ENCODE measurements at regions not wholly inside any gene's neighbourhood (a gene's known extent, or its start where the extent isn't known, plus 50 kb on each side); places are given as distances from the start of the nearest gene placed in this dataset.

DNA sequence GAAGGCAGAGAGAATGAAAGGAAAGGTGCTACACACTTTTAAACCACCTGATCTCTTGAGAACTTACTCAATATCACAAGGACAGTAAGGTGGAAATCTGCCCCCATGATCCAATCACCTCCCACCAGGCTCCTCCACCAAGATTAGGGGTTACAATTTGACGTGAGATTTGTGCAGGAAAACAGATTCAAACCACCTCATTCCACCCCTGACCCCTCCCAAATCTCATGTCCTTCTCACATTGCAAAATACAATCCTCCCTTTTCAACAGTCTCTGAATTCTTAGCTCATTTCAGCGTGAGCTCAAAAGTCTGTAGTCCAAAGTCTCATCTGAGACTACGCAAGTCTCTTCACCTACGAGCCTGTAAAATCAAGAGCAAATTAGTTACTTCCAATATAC is 768.3 kb upstream of the COX7C start:
- Histone ChIP-seq H3K4me1 (no peaks in the 10 kb centered on the region), H3K4me3 (no peak overlapping the region), H3K27me3 (no peaks in the 10 kb centered on the region), H3K9ac (no peak overlapping the region), H4K20me1 (no peaks in the 10 kb centered on the region), H3K36me3 (no peaks in the 10 kb centered on the region), H3K27ac (no peak overlapping the region), H3K9me3 (no peaks in the 10 kb centered on the region), H3K4me2 (no peak overlapping the region)
- TF ChIP-seq Cebpa-rat (IDR thresholded peaks at IDR 0.05) = no peak

DNA sequence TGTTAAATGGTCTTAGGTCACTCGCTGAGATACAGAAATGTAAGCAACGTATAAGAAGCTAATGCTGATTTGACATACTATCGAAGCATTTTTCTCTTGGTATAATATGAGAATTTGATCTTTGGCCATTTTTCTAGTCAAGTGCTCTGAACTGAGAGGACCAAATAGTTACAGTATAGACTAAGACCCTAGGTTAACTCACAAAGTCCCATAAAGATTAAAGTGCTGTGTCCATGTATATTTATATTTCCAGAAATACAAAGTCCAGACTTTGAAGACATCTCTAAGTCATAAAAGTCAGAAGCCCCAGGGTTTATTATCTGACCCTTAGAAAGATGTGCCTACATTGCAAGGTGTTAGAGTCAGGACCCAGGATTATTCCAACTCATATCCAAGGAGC is 752.4 kb upstream of the COX7C start:
- Histone ChIP-seq H3K27ac (no peak overlapping the region), H4K20me1 (no peaks in the 10 kb centered on the region), H3K9me3 (no peaks in the 10 kb centered on the region), H3K36me3 (no peaks in the 10 kb centered on the region), H3K4me3 (no peak overlapping the region), H3K4me2 (no peak overlapping the region), H3K9ac (no peak overlapping the region), H3K4me1 (no peaks in the 10 kb centered on the region), H3K27me3 (no peaks in the 10 kb centered on the region)
- no peak for TF ChIP-seq Cebpa-rat (IDR thresholded peaks at IDR 0.05)

DNA sequence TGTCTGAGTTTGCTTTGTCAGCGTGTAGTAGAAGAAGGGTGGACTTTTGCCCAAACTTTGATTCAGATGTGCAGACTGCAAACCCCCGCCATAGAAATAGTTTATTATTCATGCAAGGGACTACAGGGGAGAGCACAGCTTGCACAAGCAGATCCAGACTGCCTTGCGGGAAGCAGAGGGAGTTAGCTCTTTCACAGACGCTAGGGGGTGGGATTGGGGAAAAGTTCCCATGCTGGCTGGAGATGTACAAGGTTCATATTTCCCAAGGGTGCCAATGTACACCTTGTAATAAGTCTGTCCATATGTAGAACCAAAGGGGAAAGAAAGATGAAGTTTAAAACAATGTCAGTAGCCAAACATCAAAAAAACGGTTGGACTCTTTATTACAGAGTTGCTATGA is 749.7 kb upstream of the COX7C start:
- H3K9ac ChIP-seq = no peak overlapping the region
- no peak for TF ChIP-seq Cebpa-rat (IDR thresholded peaks at IDR 0.05)
- no peak overlapping the region for H3K4me2 ChIP-seq
- no peaks in the 10 kb centered on the region for H3K4me1 ChIP-seq
- H3K4me3 ChIP-seq = no peak overlapping the region
- H3K27me3 ChIP-seq = no peaks in the 10 kb centered on the region
- no peaks in the 10 kb centered on the region for H3K9me3 ChIP-seq
- H4K20me1 ChIP-seq = no peaks in the 10 kb centered on the region
- H3K36me3 ChIP-seq = no peaks in the 10 kb centered on the region
- H3K27ac ChIP-seq = no peak overlapping the region

DNA sequence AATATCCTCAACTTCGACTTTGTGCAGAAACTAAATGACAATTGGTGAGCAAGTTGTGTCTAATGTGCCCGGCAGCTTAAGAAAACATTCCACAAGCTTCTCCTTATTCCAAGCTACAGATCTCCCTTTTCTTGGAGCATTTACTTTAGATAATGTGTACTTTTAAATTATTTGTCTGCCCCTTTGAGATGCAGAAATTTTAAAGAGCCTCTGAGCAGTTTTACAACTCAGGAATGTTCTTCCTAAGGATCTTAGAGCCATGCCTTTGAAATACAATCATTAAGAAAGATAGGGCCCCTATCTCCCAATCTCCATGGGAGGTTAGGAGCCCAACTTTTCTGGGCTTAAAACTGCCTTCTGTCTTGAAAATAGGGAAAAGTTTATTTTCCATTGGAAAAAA is 723.7 kb upstream of the COX7C start:
- Histone ChIP-seq H3K4me3 (no peak overlapping the region), H3K9me3 (no peaks in the 10 kb centered on the region), H3K36me3 (no peaks in the 10 kb centered on the region), H3K4me2 (no peak overlapping the region), H3K4me1 (no peaks in the 10 kb centered on the region), H3K27ac (no peak overlapping the region), H3K9ac (no peak overlapping the region), H3K27me3 (no peaks in the 10 kb centered on the region), H4K20me1 (no peaks in the 10 kb centered on the region)
- TF ChIP-seq Cebpa-rat (IDR thresholded peaks at IDR 0.05) = no peak

DNA sequence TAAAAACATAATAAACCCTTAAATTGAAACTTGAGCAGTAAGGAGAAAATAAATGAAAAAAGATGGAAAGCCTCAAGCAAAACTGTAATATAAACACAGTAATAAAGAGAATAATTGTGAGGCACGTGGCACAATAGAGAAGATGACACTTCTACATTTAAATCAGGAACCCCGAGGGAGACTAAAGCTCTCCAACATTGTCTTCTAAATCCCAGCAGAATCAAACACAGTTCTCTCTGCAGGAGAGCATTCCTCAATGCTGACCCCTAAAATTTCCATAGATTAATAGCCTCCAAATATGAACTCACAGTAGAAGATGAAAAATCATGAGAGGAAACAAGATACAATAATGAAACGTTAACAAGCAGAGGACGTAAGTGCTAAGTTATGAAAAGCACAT is 721.2 kb upstream of the COX7C start:
- Histone ChIP-seq H3K36me3 (no peaks in the 10 kb centered on the region), H3K4me2 (no peak overlapping the region), H3K4me1 (no peaks in the 10 kb centered on the region), H3K27ac (no peak overlapping the region), H4K20me1 (no peaks in the 10 kb centered on the region), H3K4me3 (no peak overlapping the region), H3K9ac (no peak overlapping the region), H3K27me3 (no peaks in the 10 kb centered on the region), H3K9me3 (no peaks in the 10 kb centered on the region)
- no peak for TF ChIP-seq Cebpa-rat (IDR thresholded peaks at IDR 0.05)

DNA sequence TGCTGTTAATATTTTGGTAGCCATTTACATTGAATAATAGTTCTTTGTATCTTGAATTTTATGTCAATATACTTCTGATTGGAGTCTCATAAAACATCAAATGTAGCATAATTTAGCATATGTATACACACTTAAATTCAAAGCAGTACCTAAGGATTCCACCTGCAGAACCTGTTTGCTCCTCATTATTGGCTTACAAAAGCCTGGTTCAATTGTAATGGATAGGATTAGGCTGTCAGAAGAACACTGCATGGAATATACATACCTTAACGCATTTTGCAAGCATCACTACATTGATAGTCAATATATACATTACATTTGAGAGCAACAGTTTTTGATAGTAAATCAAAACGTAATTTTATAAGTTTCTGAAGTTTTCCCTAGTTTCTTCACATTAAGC is 711.3 kb upstream of the COX7C start:
- H3K9me3 ChIP-seq = no peaks in the 10 kb centered on the region
- no peak overlapping the region for H3K27ac ChIP-seq
- no peak overlapping the region for H3K9ac ChIP-seq
- no peak overlapping the region for H3K4me3 ChIP-seq
- no peak overlapping the region for H3K4me2 ChIP-seq
- no peaks in the 10 kb centered on the region for H4K20me1 ChIP-seq
- H3K27me3 ChIP-seq = no peaks in the 10 kb centered on the region
- H3K4me1 ChIP-seq = no peaks in the 10 kb centered on the region
- TF ChIP-seq Cebpa-rat (IDR thresholded peaks at IDR 0.05) = no peak
- no peaks in the 10 kb centered on the region for H3K36me3 ChIP-seq

DNA sequence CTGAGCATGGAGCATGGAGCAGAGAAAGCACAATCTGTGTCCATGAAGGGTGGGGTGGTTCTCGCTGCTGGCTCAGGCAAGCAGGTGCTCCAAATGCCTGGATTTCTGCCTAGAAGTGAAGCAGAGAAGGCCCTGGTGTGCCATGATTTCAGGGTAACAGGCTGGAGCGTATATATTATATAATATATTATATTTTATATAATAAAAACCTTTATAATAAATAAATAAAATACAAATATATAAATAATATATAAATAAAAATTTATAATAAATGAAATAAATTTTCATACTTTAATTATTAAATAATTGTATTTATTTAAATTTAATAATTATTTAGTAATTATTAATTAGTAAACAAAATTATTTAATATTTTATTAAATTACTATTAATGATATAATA is 707.4 kb upstream of the COX7C start:
- Histone ChIP-seq H3K27me3 (no peaks in the 10 kb centered on the region), H3K27ac (no peak overlapping the region), H3K9me3 (no peaks in the 10 kb centered on the region), H4K20me1 (no peaks in the 10 kb centered on the region), H3K4me2 (no peak overlapping the region), H3K9ac (no peak overlapping the region), H3K36me3 (no peaks in the 10 kb centered on the region), H3K4me1 (no peaks in the 10 kb centered on the region), H3K4me3 (no peak overlapping the region)
- TF ChIP-seq Cebpa-rat (IDR thresholded peaks at IDR 0.05) = no peak

DNA sequence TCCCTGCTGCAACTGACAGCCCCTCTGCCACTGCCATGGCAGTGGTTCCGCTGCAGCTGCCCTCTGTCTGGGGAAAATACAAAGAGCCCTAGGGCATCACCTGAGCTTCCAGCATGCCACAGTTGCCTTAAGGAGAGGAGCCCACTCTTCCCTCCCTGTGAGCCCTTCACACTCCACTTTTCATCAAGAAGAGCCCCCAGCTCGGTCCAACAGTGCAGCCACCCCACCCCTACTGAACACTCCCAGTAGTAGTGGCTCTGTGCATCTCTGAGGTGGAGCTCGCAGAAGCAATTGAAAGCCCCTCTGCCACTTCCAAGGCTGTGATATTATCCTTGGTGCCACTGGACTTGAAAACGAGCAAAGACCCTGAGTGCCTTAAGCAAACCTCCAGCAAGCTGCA is 696.8 kb upstream of the COX7C start:
- no peaks in the 10 kb centered on the region for H4K20me1 ChIP-seq
- H3K9ac ChIP-seq = no peak overlapping the region
- H3K4me2 ChIP-seq = no peak overlapping the region
- H3K9me3 ChIP-seq = peaks cover 4% of the 10 kb centered on the region; the same call in 1 of the 2 replicates
- H3K27ac ChIP-seq = no peak overlapping the region
- no peak for TF ChIP-seq Cebpa-rat (IDR thresholded peaks at IDR 0.05)
- H3K4me3 ChIP-seq = no peak overlapping the region
- H3K4me1 ChIP-seq = no peaks in the 10 kb centered on the region
- H3K36me3 ChIP-seq = no peaks in the 10 kb centered on the region
- no peaks in the 10 kb centered on the region for H3K27me3 ChIP-seq

DNA sequence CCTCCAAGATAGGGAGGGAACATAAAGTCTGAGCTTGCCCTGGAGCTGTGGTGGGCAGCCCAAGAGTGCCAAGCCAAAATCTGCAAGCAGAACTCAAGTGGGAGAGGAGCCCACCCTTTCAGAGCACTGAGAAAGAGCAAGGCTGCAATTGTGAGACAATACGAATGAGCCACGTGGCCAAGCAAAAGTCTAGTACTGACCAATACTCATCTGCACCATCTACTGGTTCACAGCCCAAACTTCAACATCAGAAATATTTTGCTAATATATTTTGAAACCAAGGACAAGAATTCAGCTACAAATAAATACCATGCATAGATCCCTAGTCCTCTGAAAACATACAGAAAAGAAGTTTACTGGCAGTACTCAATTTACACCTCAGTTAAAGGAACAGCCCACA is 696.2 kb upstream of the COX7C start:
- Histone ChIP-seq H3K27me3 (no peaks in the 10 kb centered on the region), H3K36me3 (no peaks in the 10 kb centered on the region), H3K4me2 (no peak overlapping the region), H3K9me3 (peaks cover 5% of the 10 kb centered on the region; the same call in 1 of the 2 replicates), H3K27ac (no peak overlapping the region), H4K20me1 (no peaks in the 10 kb centered on the region), H3K4me1 (no peaks in the 10 kb centered on the region), H3K4me3 (no peak overlapping the region), H3K9ac (no peak overlapping the region)
- TF ChIP-seq Cebpa-rat (IDR thresholded peaks at IDR 0.05) = no peak

DNA sequence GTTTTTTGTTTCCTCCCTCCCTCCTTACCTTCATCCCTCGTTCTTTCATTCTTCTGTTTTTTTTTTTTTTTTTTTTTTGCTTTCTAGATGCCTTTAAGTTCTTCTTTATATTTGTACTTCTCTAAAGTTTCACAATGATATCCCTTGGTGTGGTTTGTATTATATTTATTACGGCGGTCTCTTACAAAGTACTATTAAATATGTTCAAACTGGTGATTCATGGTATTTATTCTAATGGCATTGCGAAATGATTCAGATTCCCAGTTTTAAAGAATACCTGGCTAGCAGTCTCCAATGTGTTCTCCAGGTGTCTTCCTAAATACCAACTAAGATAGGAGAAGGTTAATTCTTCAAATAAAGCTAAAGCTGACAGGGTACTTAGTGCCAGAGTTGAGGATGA is 690.1 kb upstream of the COX7C start:
- Histone ChIP-seq H3K9ac (no peak overlapping the region), H3K9me3 (peaks cover 5% of the 10 kb centered on the region; the same call in 1 of the 2 replicates), H3K4me3 (no peak overlapping the region), H3K27me3 (no peaks in the 10 kb centered on the region), H4K20me1 (no peaks in the 10 kb centered on the region), H3K36me3 (no peaks in the 10 kb centered on the region), H3K27ac (no peak overlapping the region), H3K4me1 (no peaks in the 10 kb centered on the region), H3K4me2 (no peak overlapping the region)
- TF ChIP-seq Cebpa-rat (IDR thresholded peaks at IDR 0.05) = no peak

DNA sequence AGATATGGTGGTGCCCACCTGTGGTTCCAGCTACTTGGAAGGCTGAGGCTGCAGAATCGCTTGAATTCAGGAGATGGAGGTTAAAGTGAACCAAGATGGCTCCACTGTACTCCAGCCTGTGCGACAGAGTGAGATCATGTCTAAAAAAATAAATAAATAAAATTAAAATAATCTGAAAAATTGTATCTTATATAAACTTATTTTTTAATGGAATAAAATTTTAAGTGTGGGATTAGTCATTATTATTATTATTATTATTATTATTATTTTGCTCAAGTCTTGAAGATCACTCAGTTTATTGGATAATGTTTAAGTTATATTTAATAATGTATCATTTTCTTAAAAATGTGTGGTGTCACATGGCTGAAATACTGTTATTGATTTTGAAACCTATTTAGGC is 688.0 kb upstream of the COX7C start:
- Histone ChIP-seq H3K27me3 (no peaks in the 10 kb centered on the region), H3K4me3 (no peak overlapping the region), H4K20me1 (no peaks in the 10 kb centered on the region), H3K4me2 (no peak overlapping the region), H3K4me1 (no peaks in the 10 kb centered on the region), H3K9me3 (peaks cover 5% of the 10 kb centered on the region; the same call in 1 of the 2 replicates), H3K9ac (no peak overlapping the region), H3K27ac (no peak overlapping the region), H3K36me3 (no peaks in the 10 kb centered on the region)
- no peak for TF ChIP-seq Cebpa-rat (IDR thresholded peaks at IDR 0.05)

Measured in BLaER1 (cell line).